ENCODE measurements at regions not wholly inside any gene's neighbourhood (a gene's known extent, or its start where the extent isn't known, plus 50 kb on each side); places are given as distances from the start of the nearest gene placed in this dataset.

DNA sequence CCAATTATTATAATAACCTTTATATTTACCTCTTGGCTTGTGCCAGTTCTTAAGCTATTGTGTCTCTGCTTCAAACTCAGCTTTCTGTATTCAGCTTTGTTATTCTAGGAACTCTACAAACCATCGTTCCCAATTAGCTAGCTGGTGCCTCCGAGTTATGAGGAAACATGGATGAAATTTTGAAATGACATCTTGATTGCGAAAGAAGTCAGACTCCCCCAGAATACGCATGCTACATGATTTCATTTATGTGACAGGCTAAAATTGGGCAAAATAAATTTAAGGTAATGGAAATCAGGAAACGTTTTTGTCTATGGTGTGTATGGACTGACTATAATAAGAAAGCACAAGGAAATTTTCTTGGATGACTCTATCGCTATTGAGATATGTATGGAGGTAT is 256.8 kb upstream of the NCAM2 start:
- no peak overlapping the region for H3K18ac ChIP-seq (ENCODE audit: low read depth in 1 of 2, low read length in 2 of 2)
- H3K4me2 ChIP-seq (ENCODE audit: low read length, poor library complexity, severe bottlenecking), result no peak overlapping the region
- no peak overlapping the region for H4K91ac ChIP-seq (ENCODE audit: low read length)
- no peaks in the 10 kb centered on the region for H3K27me3 ChIP-seq (ENCODE audit: control insufficient read depth in 1 of 2, insufficient read depth in 1 of 2, low read length in 2 of 2)
- no peak overlapping the region for H3K4ac ChIP-seq (ENCODE audit: low read depth in 1 of 2, low read length in 2 of 2)
- H4K8ac ChIP-seq (ENCODE audit: low read length), result no peak overlapping the region
- no peak overlapping the region for H3K23ac ChIP-seq (ENCODE audit: low read length in 2 of 2)
- no peak overlapping the region for H2BK5ac ChIP-seq (ENCODE audit: low read depth, low read length, poor library complexity, severe bottlenecking)
- no peak overlapping the region for H2AK5ac ChIP-seq (ENCODE audit: low read length, severe bottlenecking)
- no peaks in the 10 kb centered on the region for H3K36me3 ChIP-seq (ENCODE audit: control insufficient read depth in 1 of 2, insufficient read depth in 2 of 2, low read depth in 1 of 2, low read length in 2 of 2)
- WGBS, result 88% methylated on average over 5 of the region's 6 CpGs
- H3K4me1 ChIP-seq (ENCODE audit: control insufficient read depth, insufficient read depth, low read depth, low read length), result no peaks in the 10 kb centered on the region
- H3K9me3 ChIP-seq (ENCODE audit: control insufficient read depth, low read length), result no peaks in the 10 kb centered on the region
- H2BK120ac ChIP-seq (ENCODE audit: low read depth, low read length), result no peak overlapping the region
- DNase-seq, result no peak
- no peak overlapping the region for H2BK12ac ChIP-seq (ENCODE audit: low read length in 2 of 2)
- H3K79me1 ChIP-seq (replicated peaks; ENCODE audit: low read length, poor library complexity, severe bottlenecking), result no peaks in the 10 kb centered on the region
- no peak overlapping the region for H3K4me3 ChIP-seq (ENCODE audit: insufficient read depth in 1 of 2, low read depth in 1 of 2, low read length in 2 of 2)
- H2BK15ac ChIP-seq (ENCODE audit: low read depth, poor library complexity, severe bottlenecking), result no peak overlapping the region
- no peak overlapping the region for H3K9ac ChIP-seq (ENCODE audit: low read length)
- no peak overlapping the region for H2AFZ ChIP-seq (ENCODE audit: low read depth, low read length)
- H3K27ac ChIP-seq (ENCODE audit: low read length, poor library complexity, severe bottlenecking), result no peak overlapping the region
- H3K14ac ChIP-seq (ENCODE audit: low read length in 2 of 2), result no peak overlapping the region

DNA sequence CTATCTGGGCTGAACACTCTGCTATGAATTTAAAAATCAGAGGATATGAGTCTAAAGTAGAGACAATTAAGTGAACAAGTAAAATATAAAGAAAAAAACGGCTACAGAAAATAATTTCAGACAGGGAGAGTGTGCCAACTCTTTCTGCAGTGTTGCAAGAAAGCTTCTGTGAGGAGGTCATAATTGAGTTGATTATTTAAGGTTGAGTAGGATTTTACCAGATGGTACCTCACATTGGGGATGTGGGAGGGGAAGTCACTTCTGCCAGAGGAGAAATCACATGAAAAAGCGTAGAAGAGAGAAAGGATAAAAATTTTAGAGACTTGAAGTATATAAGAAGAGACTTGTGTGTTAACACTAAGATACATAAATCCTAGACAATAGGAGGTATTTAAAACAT is 238.0 kb upstream of the NCAM2 start:
- Histone ChIP-seq H2AK5ac (ENCODE audit: low read length, severe bottlenecking) (no peak overlapping the region), H3K4me3 (ENCODE audit: insufficient read depth in 1 of 2, low read depth in 1 of 2, low read length in 2 of 2) (no peak overlapping the region)
- 75% methylated on average over 1 of the region's 2 CpGs for WGBS

DNA sequence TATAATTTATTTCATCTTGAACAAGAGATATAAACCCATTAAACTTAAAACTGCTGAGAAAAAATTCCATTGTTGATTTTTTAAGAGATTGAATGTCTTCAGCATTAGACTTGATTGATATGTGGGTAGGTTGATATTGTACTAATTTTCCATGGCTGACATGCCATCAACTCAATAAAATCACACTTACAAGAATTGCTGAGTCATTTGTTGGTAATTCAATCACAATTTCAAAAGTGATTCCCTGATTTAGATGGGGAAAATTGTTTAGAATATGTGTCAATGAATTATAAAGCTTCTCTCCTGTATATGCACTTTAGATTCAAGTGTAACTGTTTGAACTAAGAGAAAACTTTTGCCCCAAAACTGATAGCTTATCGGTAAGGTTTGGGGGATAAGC is 223.5 kb upstream of the NCAM2 start:
- DNase-seq, result no peak
- H3K9ac ChIP-seq (ENCODE audit: low read length), result no peak overlapping the region
- H3K18ac ChIP-seq (ENCODE audit: low read depth in 1 of 2, low read length in 2 of 2), result no peak overlapping the region
- H3K23ac ChIP-seq (ENCODE audit: low read length in 2 of 2), result no peak overlapping the region
- whole genome bisulfite sequencing, result 86% methylated on average over 1 of the region's 1 CpG
- H3K4ac ChIP-seq (ENCODE audit: low read depth in 1 of 2, low read length in 2 of 2), result no peak overlapping the region
- no peak overlapping the region for H2BK120ac ChIP-seq (ENCODE audit: low read depth, low read length)
- no peaks in the 10 kb centered on the region for H3K79me1 ChIP-seq (replicated peaks; ENCODE audit: low read length, poor library complexity, severe bottlenecking)
- no peak overlapping the region for H3K14ac ChIP-seq (ENCODE audit: low read length in 2 of 2)
- no peaks in the 10 kb centered on the region for H3K36me3 ChIP-seq (ENCODE audit: control insufficient read depth in 1 of 2, insufficient read depth in 2 of 2, low read depth in 1 of 2, low read length in 2 of 2)
- H2BK5ac ChIP-seq (ENCODE audit: low read depth, low read length, poor library complexity, severe bottlenecking), result no peak overlapping the region
- H3K9me3 ChIP-seq (ENCODE audit: control insufficient read depth, low read length), result no peaks in the 10 kb centered on the region
- H3K27me3 ChIP-seq (ENCODE audit: control insufficient read depth in 1 of 2, insufficient read depth in 1 of 2, low read length in 2 of 2), result no peaks in the 10 kb centered on the region
- H2AFZ ChIP-seq (ENCODE audit: low read depth, low read length), result no peak overlapping the region
- no peak overlapping the region for H3K4me3 ChIP-seq (ENCODE audit: insufficient read depth in 1 of 2, low read depth in 1 of 2, low read length in 2 of 2)
- no peak overlapping the region for H3K4me2 ChIP-seq (ENCODE audit: low read length, poor library complexity, severe bottlenecking)
- no peak overlapping the region for H3K27ac ChIP-seq (ENCODE audit: low read length, poor library complexity, severe bottlenecking)
- no peak overlapping the region for H4K8ac ChIP-seq (ENCODE audit: low read length)
- no peak overlapping the region for H4K91ac ChIP-seq (ENCODE audit: low read length)
- no peak overlapping the region for H2BK12ac ChIP-seq (ENCODE audit: low read length in 2 of 2)
- no peak overlapping the region for H2BK15ac ChIP-seq (ENCODE audit: low read depth, poor library complexity, severe bottlenecking)
- no peak overlapping the region for H2AK5ac ChIP-seq (ENCODE audit: low read length, severe bottlenecking)
- no peaks in the 10 kb centered on the region for H3K4me1 ChIP-seq (ENCODE audit: control insufficient read depth, insufficient read depth, low read depth, low read length)

More for the DNA sequence above, 238.0 kb upstream of the NCAM2 start:
- H2BK12ac ChIP-seq (ENCODE audit: low read length in 2 of 2), result no peak overlapping the region
- H3K14ac ChIP-seq (ENCODE audit: low read length in 2 of 2), result no peak overlapping the region
- no peak overlapping the region for H3K4me2 ChIP-seq (ENCODE audit: low read length, poor library complexity, severe bottlenecking)
- DNase-seq, result no peak
- no peak overlapping the region for H4K8ac ChIP-seq (ENCODE audit: low read length)
- H3K9me3 ChIP-seq (ENCODE audit: control insufficient read depth, low read length), result no peaks in the 10 kb centered on the region
- H3K27ac ChIP-seq (ENCODE audit: low read length, poor library complexity, severe bottlenecking), result no peak overlapping the region
- no peak overlapping the region for H3K4ac ChIP-seq (ENCODE audit: low read depth in 1 of 2, low read length in 2 of 2)
- H2AFZ ChIP-seq (ENCODE audit: low read depth, low read length), result no peak overlapping the region
- H3K9ac ChIP-seq (ENCODE audit: low read length), result no peak overlapping the region
- no peaks in the 10 kb centered on the region for H3K79me1 ChIP-seq (replicated peaks; ENCODE audit: low read length, poor library complexity, severe bottlenecking)
- no peak overlapping the region for H2BK120ac ChIP-seq (ENCODE audit: low read depth, low read length)
- no peak overlapping the region for H3K18ac ChIP-seq (ENCODE audit: low read depth in 1 of 2, low read length in 2 of 2)
- H4K91ac ChIP-seq (ENCODE audit: low read length), result no peak overlapping the region
- H2BK5ac ChIP-seq (ENCODE audit: low read depth, low read length, poor library complexity, severe bottlenecking), result no peak overlapping the region
- no peak overlapping the region for H2BK15ac ChIP-seq (ENCODE audit: low read depth, poor library complexity, severe bottlenecking)
- H3K27me3 ChIP-seq (ENCODE audit: control insufficient read depth in 1 of 2, insufficient read depth in 1 of 2, low read length in 2 of 2), result no peaks in the 10 kb centered on the region
- no peak overlapping the region for H3K23ac ChIP-seq (ENCODE audit: low read length in 2 of 2)
- H3K36me3 ChIP-seq (ENCODE audit: control insufficient read depth in 1 of 2, insufficient read depth in 2 of 2, low read depth in 1 of 2, low read length in 2 of 2), result no peaks in the 10 kb centered on the region
- no peaks in the 10 kb centered on the region for H3K4me1 ChIP-seq (ENCODE audit: control insufficient read depth, insufficient read depth, low read depth, low read length)

GRCh38 chr21:20779321-20779720 is 218.9 kb upstream of the NCAM2 start:
- no peak overlapping the region for H3K4ac ChIP-seq (ENCODE audit: low read depth in 1 of 2, low read length in 2 of 2)
- H3K9ac ChIP-seq (ENCODE audit: low read length), result no peak overlapping the region
- no peak overlapping the region for H3K4me3 ChIP-seq (ENCODE audit: insufficient read depth in 1 of 2, low read depth in 1 of 2, low read length in 2 of 2)
- peaks cover 7% of the 10 kb centered on the region for H3K9me3 ChIP-seq (ENCODE audit: control insufficient read depth, low read length)
- no peak overlapping the region for H4K91ac ChIP-seq (ENCODE audit: low read length)
- WGBS, result 78% methylated on average over 1 of the region's 2 CpGs
- H2BK15ac ChIP-seq (ENCODE audit: low read depth, poor library complexity, severe bottlenecking), result no peak overlapping the region
- no peak overlapping the region for H2AFZ ChIP-seq (ENCODE audit: low read depth, low read length)
- H4K8ac ChIP-seq (ENCODE audit: low read length), result no peak overlapping the region
- H3K4me2 ChIP-seq (ENCODE audit: low read length, poor library complexity, severe bottlenecking), result no peak overlapping the region
- H2BK12ac ChIP-seq (ENCODE audit: low read length in 2 of 2), result no peak overlapping the region
- H3K14ac ChIP-seq (ENCODE audit: low read length in 2 of 2), result no peak overlapping the region
- no peaks in the 10 kb centered on the region for H3K79me1 ChIP-seq (replicated peaks; ENCODE audit: low read length, poor library complexity, severe bottlenecking)
- no peak for DNase-seq
- H2BK120ac ChIP-seq (ENCODE audit: low read depth, low read length), result no peak overlapping the region
- no peaks in the 10 kb centered on the region for H3K36me3 ChIP-seq (ENCODE audit: control insufficient read depth in 1 of 2, insufficient read depth in 2 of 2, low read depth in 1 of 2, low read length in 2 of 2)
- no peaks in the 10 kb centered on the region for H3K27me3 ChIP-seq (ENCODE audit: control insufficient read depth in 1 of 2, insufficient read depth in 1 of 2, low read length in 2 of 2)
- H3K23ac ChIP-seq (ENCODE audit: low read length in 2 of 2), result no peak overlapping the region
- H3K4me1 ChIP-seq (ENCODE audit: control insufficient read depth, insufficient read depth, low read depth, low read length), result no peaks in the 10 kb centered on the region
- H2BK5ac ChIP-seq (ENCODE audit: low read depth, low read length, poor library complexity, severe bottlenecking), result no peak overlapping the region
- no peak overlapping the region for H2AK5ac ChIP-seq (ENCODE audit: low read length, severe bottlenecking)
- H3K27ac ChIP-seq (ENCODE audit: low read length, poor library complexity, severe bottlenecking), result no peak overlapping the region
- H3K18ac ChIP-seq (ENCODE audit: low read depth in 1 of 2, low read length in 2 of 2), result no peak overlapping the region

All from mesenchymal stem cell (in vitro differentiated cells and primary cell).